GM12878 (cell line): ENCODE measurements at regions not wholly inside any gene's neighbourhood (a gene's known extent, or its start where the extent isn't known, plus 50 kb on each side); places are given as distances from the start of the nearest gene placed in this dataset.

Experiments
- ATAC-seq: fragments of 200-7000 bp; cut with Tn5 transposase; 3 replicates; pipeline ENCODE4 v1.9.1; 2020; ENCODE audit warnings: mild to moderate bottlenecking, moderate library complexity
- BruUV-seq: library from RNA; stranded (reverse); fragments of 400-500 nt; replicated peaks from 2 replicates; lab custom pipeline; 2021; lab: Mats Ljungman, UMichigan
- CTCF ChIA-PET: fragments of 300-600 bp; sonication (Branson Sonifier 250); formaldehyde crosslinking; extraction: SDS; loops from one replicate; lab custom pipeline; 2021; ENCODE audit warnings: inconsistent platforms; lab: Yijun Ruan, JAX
- POLR2A ChIA-PET: fragments of 350-600 bp; formaldehyde crosslinking; extraction: SDS; loops from one replicate; lab custom pipeline; 2021; ENCODE audit warnings: inconsistent platforms; lab: Charles Lee
- RAD21 ChIA-PET: fragments of 300-600 bp; sonication (Branson Sonifier 250); formaldehyde crosslinking; loops from one replicate; lab custom pipeline; 2023; ENCODE audit warnings: antibody characterized with exemption; ENCODE audit not compliant: unreplicated experiment; lab: Charles Lee
- SMC1A ChIA-PET: fragments of 300-600 bp; sonication (Branson Sonifier 250); formaldehyde crosslinking; loops from one replicate; lab custom pipeline; 2023; ENCODE audit not compliant: unreplicated experiment, uncharacterized antibody; lab: Charles Lee
- DNase-seq: peaks from one replicate; pipeline ENCODE4 v3.0.0-alpha.2; 2011; ENCODE audit warnings: low read depth, low spot score
- FAIRE-seq: peaks from 3 replicates; lab custom pipeline; 2011; peaks lifted over from hg19 to GRCh38; lab: Jason Lieb, UNC
- H2AFZ ChIP-seq: 2 replicates; pipeline ENCODE4 v1.6.0; 2011; ENCODE audit warnings: low read depth, low read length, control low read depth; ENCODE audit not compliant: control insufficient read depth
- H3K27ac ChIP-seq: 2 replicates; pipeline ENCODE4 v1.5.1; 2011; ENCODE audit warnings: control low read depth; ENCODE audit not compliant: control insufficient read depth, insufficient read depth
- H3K27me3 ChIP-seq, 2 experiments: replicated peaks in 1 of 2; 2 replicates each; pipeline versions ENCODE4 v1.6.0 to v1.6.1; 2011; ENCODE audit warnings: low read length in 1 of 2; ENCODE audit not compliant: control insufficient read depth in 2 of 2, insufficient read depth in 2 of 2
- H3K36me3 ChIP-seq, 2 experiments: 2 replicates each; pipeline ENCODE4 v1.5.1; 2011; ENCODE audit warnings: low read length in 1 of 2; ENCODE audit not compliant: control insufficient read depth in 2 of 2, insufficient read depth in 2 of 2
- H3K4me1 ChIP-seq: 2 replicates; pipeline ENCODE4 v1.6.1; 2011; ENCODE audit warnings: mild to moderate bottlenecking, low read length, moderate library complexity, mixed read lengths; ENCODE audit not compliant: control insufficient read depth, insufficient read depth
- H3K4me2 ChIP-seq: 2 replicates; pipeline ENCODE4 v1.6.0; 2011; ENCODE audit warnings: control low read depth; ENCODE audit not compliant: control insufficient read depth, insufficient read depth
- H3K4me3 ChIP-seq: fragments of 200-600 bp; sonication (generic); 2 replicates; pipeline ENCODE4 v1.5.1; 2016
- H3K79me2 ChIP-seq: 2 replicates; pipeline ENCODE4 v1.6.0; 2011; ENCODE audit warnings: low read length; ENCODE audit not compliant: control insufficient read depth, insufficient read depth
- H3K9ac ChIP-seq: 2 replicates; pipeline ENCODE4 v1.8.0; 2011; ENCODE audit warnings: low read length, control low read depth, mixed read lengths; ENCODE audit not compliant: control insufficient read depth, insufficient read depth
- H3K9me3 ChIP-seq: replicated peaks from 3 replicates; pipeline ENCODE4 v1.5.1; 2011; ENCODE audit warnings: mild to moderate bottlenecking, low read length; ENCODE audit not compliant: control insufficient read depth, insufficient read depth
- H4K20me1 ChIP-seq: 2 replicates; pipeline ENCODE4 v1.6.0; 2011; ENCODE audit not compliant: control insufficient read depth, insufficient read depth
- BCL3 ChIP-seq: IDR thresholded peaks from 2 replicates; pipeline ENCODE4 v1.6.1; 2011; ENCODE audit warnings: borderline replicate concordance, low read depth, mild to moderate bottlenecking, moderate library complexity, low read length; ENCODE audit not compliant: insufficient read depth, poor library complexity, severe bottlenecking
- EGR1 ChIP-seq, 2 experiments: IDR thresholded peaks; 1 replicate in 1 of 2; 2 replicates in 1 of 2; pipeline ENCODE4 v1.6.1; 2011 to 2012; ENCODE audit warnings: low read depth in 2 of 2, low read length in 2 of 2, borderline replicate concordance in 1 of 2, mild to moderate bottlenecking in 1 of 2, moderate library complexity in 1 of 2
- POLR2A ChIP-seq: IDR thresholded peaks from 2 replicates; pipeline ENCODE4 v1.6.1; 2011; ENCODE audit warnings: low read depth, mild to moderate bottlenecking, low read length
- ZNF207 ChIP-seq: fragments of 450-650 bp; IDR thresholded peaks from 2 replicates; pipeline ENCODE4 v1.6.1; 2014; ENCODE audit warnings: antibody characterized with exemption, mild to moderate bottlenecking, borderline replicate concordance
- ZNF274 ChIP-seq: IDR thresholded peaks from one replicate; pipeline ENCODE4 v1.8.0; 2011; ENCODE audit not compliant: insufficient read length, insufficient read depth
- WGBS: methylation state at CpG from one replicate; pipeline ENCODE4 v1.1.6; 2016; ENCODE audit warnings: low lambda C conversion rate; ENCODE audit not compliant: insufficient replicate concordance, insufficient coverage; ENCODE audit errors: missing lambda C conversion rate; 5-methylcytosine and 5-hydroxymethylcytosine counted together
- in situ Hi-C: fragments of 300-500 bp; cut with MboI; formaldehyde crosslinking; loops from 9 replicates; pipeline ENCODE4 v1.14.3; 2018; ENCODE audit warnings: mixed read lengths
- intact Hi-C: fragments of 100-400 bp; cut with micrococcal nuclease; formaldehyde crosslinking; loops from one replicate; pipeline ENCODE4 v1.14.2; 2022; ENCODE audit not compliant: unreplicated experiment

GRCh38 chr6:168165373-168165772, 86.4 kb upstream of the FRMD1 start:
- FAIRE-seq, result no peak
- Histone ChIP-seq H3K4me1 (no peaks in the 10 kb centered on the region), H2AFZ (no peak overlapping the region), H3K27ac (no peak overlapping the region), H4K20me1 (no peaks in the 10 kb centered on the region), H3K36me3 (no peaks in the 10 kb centered on the region), H3K27me3 (no peaks in the 10 kb centered on the region), H3K9me3 (peaks cover 2% of the 10 kb centered on the region; the same call in 1 of the 3 replicates), H3K9ac (no peak overlapping the region), H3K4me2 (no peak overlapping the region), H3K4me3 (no peak overlapping the region), H3K79me2 (no peaks in the 10 kb centered on the region)
- no TSS peak for BruUV-seq
- ChIA-PET SMC1A (no interaction called here), POLR2A (no interaction called here), CTCF (no interaction called here), RAD21 (no interaction called here)
- no peak for ATAC-seq
- intact Hi-C loops (no loop called here), in situ Hi-C loops (no loop called here)
- DNase-seq, result no peak
- TF ChIP-seq EGR1 (IDR thresholded peaks at IDR 0.05; ENCODE audit: borderline replicate concordance in 1 of 2, low read depth in 2 of 2, low read length in 2 of 2), result no peak
- TF ChIP-seq POLR2A, result no peak
- TF ChIP-seq ZNF274, result no peak
- no peak for TF ChIP-seq ZNF207
- 31% methylated on average over 9 of the region's 9 CpGs for WGBS

- ATAC-seq (no peak), DNase-seq (no peak), FAIRE-seq (no peak)
- ChIA-PET SMC1A (no interaction called here), POLR2A (no interaction called here), CTCF (no interaction called here), RAD21 (no interaction called here)
- WGBS, result 28% methylated on average over 8 of the region's 8 CpGs
- H3K4me3 ChIP-seq, result no peak overlapping the region
- no TSS peak for BruUV-seq
- no peaks in the 10 kb centered on the region for H3K79me2 ChIP-seq
- no peaks in the 10 kb centered on the region for H3K27me3 ChIP-seq
- H4K20me1 ChIP-seq, result no peaks in the 10 kb centered on the region
- TF ChIP-seq BCL3, result no peak
- H3K36me3 ChIP-seq, result no peaks in the 10 kb centered on the region
- H3K27ac ChIP-seq, result no peak overlapping the region
- H3K9me3 ChIP-seq, result peaks cover 2% of the 10 kb centered on the region; the same call in 1 of the 3 replicates
- no peak overlapping the region for H3K4me2 ChIP-seq
- H2AFZ ChIP-seq, result no peak overlapping the region
- no peak overlapping the region for H3K9ac ChIP-seq
- in situ Hi-C loops (no loop called here), intact Hi-C loops (no loop called here)
- H3K4me1 ChIP-seq, result no peaks in the 10 kb centered on the region
Measured at GRCh38 chr6:168164462-168165061, 85.5 kb upstream of the FRMD1 start.
